ENCODE measurements at regions not wholly inside any gene's neighbourhood (a gene's known extent, or its start where the extent isn't known, plus 50 kb on each side); places are given as distances from the start of the nearest gene placed in this dataset.

GRCh38 chr12:11569716-11570115, 79.8 kb upstream of the ETV6 start:
- no peak for TF ChIP-seq CTCF (IDR thresholded peaks at IDR 0.05)
- no peak for TF ChIP-seq POLR2A (IDR thresholded peaks at IDR 0.05)

Data from ovary (tissue), 3 donors.